NCI-H146 treated with DMSO at 0.1 percent for 48 hours (cell line): ENCODE measurements at regions not wholly inside any gene's neighbourhood (a gene's known extent, or its start where the extent isn't known, plus 50 kb on each side); places are given as distances from the start of the nearest gene placed in this dataset.
A peak's percentile ranks its signal among the peaks of the same experiment; 100 is the strongest.

ENCODE experiments used
- DNase-seq: peaks from one replicate; lab custom pipeline; 2025; ENCODE audit not compliant: unreplicated experiment; lab: John Stamatoyannopoulos, UW

- no peak for DNase-seq
Observed at GRCh38 chr2:145303536-145303935, 783.6 kb upstream of the ZEB2 start.

- no peak for DNase-seq
Observed at GRCh38 chr2:145302886-145303285, 783.0 kb upstream of the ZEB2 start.

GRCh38 chr2:145302451-145302850 lies 782.5 kb upstream of the ZEB2 start:
- DNase-seq: no peak

- DNase-seq: no peak
Observed at GRCh38 chr2:145299368-145299767, 779.4 kb upstream of the ZEB2 start.

GRCh38 chr2:145292166-145292565 lies 772.2 kb upstream of the ZEB2 start:
- no peak for DNase-seq

- DNase-seq: no peak
Observed at GRCh38 chr2:145290986-145291385, 771.1 kb upstream of the ZEB2 start.

GRCh38 chr2:145289946-145290345 lies 770.0 kb upstream of the ZEB2 start:
- DNase-seq: no peak

GRCh38 chr2:145288650-145289496 lies 769.0 kb upstream of the ZEB2 start:
- no peak for DNase-seq

GRCh38 chr2:145287736-145288135 lies 767.8 kb upstream of the ZEB2 start:
- DNase-seq: no peak

GRCh38 chr2:145286716-145287275 lies 766.9 kb upstream of the ZEB2 start:
- no peak for DNase-seq

- DNase-seq: no peak
Observed at GRCh38 chr2:145284551-145284950, 764.6 kb upstream of the ZEB2 start.

GRCh38 chr2:145283131-145283530 lies 763.2 kb upstream of the ZEB2 start:
- DNase-seq: no peak

- DNase-seq: no peak
Observed at GRCh38 chr2:145277922-145278321, 758.0 kb upstream of the ZEB2 start.

GRCh38 chr2:145273840-145274239 lies 753.9 kb upstream of the ZEB2 start:
- DNase-seq: no peak

- DNase-seq: no peak
Observed at GRCh38 chr2:145268931-145269330, 749.0 kb upstream of the ZEB2 start.

GRCh38 chr2:145267451-145267850 lies 747.5 kb upstream of the ZEB2 start:
- no peak for DNase-seq

GRCh38 chr2:145265244-145265643 lies 745.3 kb upstream of the ZEB2 start:
- no peak for DNase-seq

GRCh38 chr2:145260674-145261073 lies 740.8 kb upstream of the ZEB2 start:
- no peak for DNase-seq

- peak; percentile 2 for DNase-seq
Observed at GRCh38 chr2:145260081-145260480, 740.2 kb upstream of the ZEB2 start.

- DNase-seq: no peak
Observed at GRCh38 chr2:145258903-145259579, 739.1 kb upstream of the ZEB2 start.

- DNase-seq: no peak
Observed at GRCh38 chr2:145257931-145258330, 738.0 kb upstream of the ZEB2 start.

GRCh38 chr2:145256551-145256950 lies 736.6 kb upstream of the ZEB2 start:
- DNase-seq: no peak
